ENCODE measurements at regions not wholly inside any gene's neighbourhood (a gene's known extent, or its start where the extent isn't known, plus 50 kb on each side); places are given as distances from the start of the nearest gene placed in this dataset.
"Not testable (repeated sequence)": the region's sequence is repeated elsewhere in the genome, so short reads cannot be mapped to it uniquely, and the experiment has no call there.

DNA sequence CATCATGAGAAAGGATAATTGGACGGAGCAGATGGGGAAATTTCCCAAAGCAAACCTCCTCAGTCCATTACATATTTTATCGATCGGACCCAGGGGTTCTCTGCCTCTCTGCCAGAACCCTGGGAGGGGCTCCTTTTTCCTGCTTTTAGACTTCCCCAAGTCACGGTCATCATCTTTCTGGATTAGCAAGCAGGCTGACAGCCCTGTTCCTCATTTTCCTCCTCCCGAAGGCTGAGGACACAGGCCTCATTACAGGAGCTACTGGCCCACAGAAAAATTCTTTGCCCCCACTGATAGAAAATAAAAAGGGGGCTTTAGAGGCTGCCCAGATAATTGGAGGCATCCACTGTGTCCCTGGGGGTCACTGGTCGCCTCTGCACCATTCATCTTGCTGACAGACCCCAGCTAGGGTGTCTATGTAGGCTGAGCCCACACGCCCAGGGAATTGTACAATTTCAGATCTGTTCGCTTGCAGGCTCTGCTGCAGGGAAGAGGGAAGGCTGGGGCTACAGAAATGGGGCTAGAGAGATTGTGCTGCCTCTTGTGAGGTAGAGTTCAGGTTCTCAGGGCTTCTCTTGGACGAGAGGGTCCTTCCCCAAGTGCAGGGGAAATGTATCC, 125.7 kb upstream of the SDK1 start:
- H3K36me3 Mint-ChIP-seq = peaks cover 2% of the 10 kb centered on the region
- H3K9me3 Mint-ChIP-seq = peaks cover 4% of the 10 kb centered on the region
- peaks cover 15% of the 10 kb centered on the region for H3K27me3 Mint-ChIP-seq
- no peak for ATAC-seq (ENCODE audit: low read depth)
- no peak overlapping the region for H3K27ac Mint-ChIP-seq
- no peak for DNase-seq
- POLR2A ChIA-PET = no interaction called here
- H3K4me1 Mint-ChIP-seq = peaks cover under 1% of the 10 kb centered on the region
- no peak overlapping the region for H3K4me3 Mint-ChIP-seq

GRCh38 chr7:3176112-3177000, 124.7 kb upstream of the SDK1 start:
- Mint-ChIP-seq H3K27me3 (peaks cover 14% of the 10 kb centered on the region), H3K9me3 (peaks cover 4% of the 10 kb centered on the region), H3K27ac (no peak overlapping the region), H3K4me1 (no peaks in the 10 kb centered on the region), H3K4me3 (no peak overlapping the region), H3K36me3 (peaks cover 2% of the 10 kb centered on the region)
- POLR2A ChIA-PET = no interaction called here
- ATAC-seq (ENCODE audit: low read depth) (no peak), DNase-seq (no peak)

- H3K27ac Mint-ChIP-seq = no peak overlapping the region
- ATAC-seq (ENCODE audit: low read depth) (no peak), DNase-seq (no peak)
- peaks cover 14% of the 10 kb centered on the region for H3K27me3 Mint-ChIP-seq
- POLR2A ChIA-PET = no interaction called here
- H3K36me3 Mint-ChIP-seq = no peaks in the 10 kb centered on the region
- no peaks in the 10 kb centered on the region for H3K4me1 Mint-ChIP-seq
- H3K9me3 Mint-ChIP-seq = no peaks in the 10 kb centered on the region
- no peak overlapping the region for H3K4me3 Mint-ChIP-seq
Observed at GRCh38 chr7:3177271-3177670, 123.8 kb upstream of the SDK1 start.

GRCh38 chr7:3179456-3179855, 121.6 kb upstream of the SDK1 start:
- Mint-ChIP-seq H3K27ac (no peak overlapping the region), H3K36me3 (no peaks in the 10 kb centered on the region), H3K4me3 (no peak overlapping the region), H3K9me3 (no peaks in the 10 kb centered on the region), H3K4me1 (no peaks in the 10 kb centered on the region), H3K27me3 (peaks cover 11% of the 10 kb centered on the region)
- POLR2A ChIA-PET = no interaction called here
- DNase-seq = no peak
- ATAC-seq (ENCODE audit: low read depth) = no peak

DNA sequence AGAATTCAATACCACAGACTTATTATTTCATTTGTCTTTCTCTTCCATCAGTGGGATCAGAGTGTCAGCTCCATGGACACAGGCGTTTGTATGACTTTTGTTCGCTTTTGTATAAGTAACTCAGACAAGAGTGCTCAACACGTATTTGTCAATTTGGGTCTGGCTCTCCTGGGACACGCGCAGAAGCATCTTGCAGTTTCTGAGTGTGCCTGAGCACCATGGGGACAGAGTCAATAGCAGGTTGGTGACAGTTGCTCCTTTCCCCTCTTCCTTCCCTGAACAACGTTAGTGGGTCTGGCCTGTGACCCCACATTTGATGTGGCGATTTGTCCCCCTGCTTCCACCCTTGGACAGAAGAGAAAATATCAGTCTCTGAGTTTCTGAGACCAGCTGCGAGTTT, 120.4 kb upstream of the SDK1 start:
- DNase-seq (no peak), ATAC-seq (ENCODE audit: low read depth) (no peak)
- H3K27ac Mint-ChIP-seq = no peak overlapping the region
- no peaks in the 10 kb centered on the region for H3K4me1 Mint-ChIP-seq
- POLR2A ChIA-PET = no interaction called here
- H3K27me3 Mint-ChIP-seq = peaks cover 7% of the 10 kb centered on the region
- H3K9me3 Mint-ChIP-seq = no peaks in the 10 kb centered on the region
- H3K4me3 Mint-ChIP-seq = no peak overlapping the region
- H3K36me3 Mint-ChIP-seq = no peaks in the 10 kb centered on the region

DNA sequence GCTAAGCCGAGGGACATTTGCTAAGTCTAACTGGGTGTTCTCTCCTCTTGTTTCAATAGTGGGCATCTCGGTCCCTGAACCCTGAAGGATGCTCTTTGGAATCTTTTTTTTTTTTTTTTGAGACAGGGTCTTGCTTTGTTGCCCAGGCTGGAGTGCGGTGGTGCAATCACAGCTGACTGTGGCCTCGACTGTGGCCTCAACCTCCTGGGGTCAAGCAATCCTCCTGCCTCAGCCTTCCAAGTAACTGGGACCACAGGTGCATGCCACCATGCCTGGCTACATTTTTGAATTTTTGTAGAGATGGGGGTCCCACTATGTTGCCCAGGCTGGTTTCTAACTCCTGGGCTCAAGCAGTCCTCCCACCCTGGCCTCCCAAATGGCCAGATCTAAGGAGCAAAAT, 119.0 kb upstream of the SDK1 start:
- H3K4me3 Mint-ChIP-seq; H3K36me3 Mint-ChIP-seq; DNase-seq; H3K9me3 Mint-ChIP-seq; H3K27ac Mint-ChIP-seq; ATAC-seq (ENCODE audit: low read depth); POLR2A ChIA-PET; H3K4me1 Mint-ChIP-seq; H3K27me3 Mint-ChIP-seq: not testable (repeated sequence)

GRCh38 chr7:3187444-3188040, 113.5 kb upstream of the SDK1 start:
- Mint-ChIP-seq H3K36me3 (no peaks in the 10 kb centered on the region), H3K4me3 (no peak overlapping the region), H3K4me1 (peaks cover 1% of the 10 kb centered on the region), H3K9me3 (no peaks in the 10 kb centered on the region), H3K27ac (no peak overlapping the region), H3K27me3 (no peaks in the 10 kb centered on the region)
- ATAC-seq (ENCODE audit: low read depth) (no peak), DNase-seq (no peak)
- POLR2A ChIA-PET = no interaction called here

DNA sequence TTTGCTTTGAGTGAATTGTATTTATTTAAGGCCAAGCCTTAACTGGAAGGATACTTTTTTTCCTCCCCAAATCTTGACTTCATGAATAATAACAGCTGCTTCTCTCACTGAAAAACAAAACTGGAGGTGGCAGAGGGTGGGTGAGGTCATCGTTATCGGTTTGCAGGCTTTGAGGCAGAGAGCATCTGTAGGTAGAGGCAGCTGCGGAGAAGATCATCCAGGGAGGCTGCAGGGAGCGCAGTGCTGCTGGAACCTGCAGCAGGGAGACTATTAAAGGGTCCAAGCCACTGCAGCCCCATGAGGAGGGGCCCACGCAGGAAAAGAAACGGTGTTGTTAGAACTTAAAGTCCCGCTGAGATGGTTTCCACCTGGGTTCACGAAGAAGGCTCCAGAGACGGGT, 112.1 kb upstream of the SDK1 start:
- POLR2A ChIA-PET = no interaction called here
- H3K27ac Mint-ChIP-seq = no peak overlapping the region
- no peak overlapping the region for H3K4me3 Mint-ChIP-seq
- no peaks in the 10 kb centered on the region for H3K36me3 Mint-ChIP-seq
- DNase-seq = no peak
- no peak for ATAC-seq (ENCODE audit: low read depth)
- peaks cover 4% of the 10 kb centered on the region for H3K4me1 Mint-ChIP-seq
- peaks cover 1% of the 10 kb centered on the region for H3K27me3 Mint-ChIP-seq
- no peaks in the 10 kb centered on the region for H3K9me3 Mint-ChIP-seq

DNA sequence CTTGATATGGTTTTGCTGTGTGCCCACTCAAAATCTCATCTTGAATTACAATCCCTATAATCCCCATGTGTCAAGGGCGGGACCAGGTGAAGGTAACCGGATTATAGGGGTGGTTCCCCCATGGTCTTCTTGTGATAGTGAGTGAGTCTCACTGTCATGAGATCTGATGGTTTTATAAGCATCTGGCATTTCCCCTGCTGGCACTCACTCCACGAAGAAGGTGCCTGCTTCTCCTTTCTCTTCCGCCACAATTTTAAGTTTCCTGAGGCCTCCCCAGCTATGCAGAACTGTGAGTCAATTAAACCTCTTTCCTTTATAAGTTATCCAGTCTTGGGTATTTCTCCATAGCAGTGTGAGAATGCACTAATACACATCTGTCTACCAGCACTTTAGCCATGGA, 109.5 kb upstream of the SDK1 start:
- DNase-seq (no peak), ATAC-seq (ENCODE audit: low read depth) (no peak)
- peaks cover 1% of the 10 kb centered on the region for H3K27me3 Mint-ChIP-seq
- POLR2A ChIA-PET = no interaction called here
- peaks cover 4% of the 10 kb centered on the region for H3K4me1 Mint-ChIP-seq
- H3K27ac Mint-ChIP-seq = no peak overlapping the region
- H3K36me3 Mint-ChIP-seq = no peaks in the 10 kb centered on the region
- H3K4me3 Mint-ChIP-seq = no peak overlapping the region
- H3K9me3 Mint-ChIP-seq = no peaks in the 10 kb centered on the region

DNA sequence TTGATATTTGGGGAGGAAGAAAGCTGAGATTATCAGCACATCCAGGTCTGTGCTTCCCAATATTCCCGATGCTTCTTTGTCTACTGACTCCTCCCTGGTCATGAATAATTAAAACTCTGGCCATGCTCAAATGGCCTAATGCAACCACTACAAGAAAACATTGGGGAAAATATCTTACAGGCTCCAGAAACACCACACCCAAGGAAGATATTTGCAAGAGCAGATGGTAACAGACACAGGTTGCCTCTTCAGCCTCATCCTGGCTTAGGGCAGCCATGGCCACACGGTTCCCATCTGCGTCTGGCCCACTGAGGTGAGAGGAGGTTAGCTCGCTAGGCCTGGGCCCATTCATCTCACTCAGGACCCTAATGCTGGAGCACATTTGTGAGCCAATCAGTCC, 108.4 kb upstream of the SDK1 start:
- H3K9me3 Mint-ChIP-seq = no peaks in the 10 kb centered on the region
- H3K27ac Mint-ChIP-seq = no peak overlapping the region
- peaks cover 4% of the 10 kb centered on the region for H3K4me1 Mint-ChIP-seq
- POLR2A ChIA-PET = no interaction called here
- H3K36me3 Mint-ChIP-seq = no peaks in the 10 kb centered on the region
- no peak for ATAC-seq (ENCODE audit: low read depth)
- H3K4me3 Mint-ChIP-seq = no peak overlapping the region
- H3K27me3 Mint-ChIP-seq = peaks cover 4% of the 10 kb centered on the region
- no peak for DNase-seq

DNA sequence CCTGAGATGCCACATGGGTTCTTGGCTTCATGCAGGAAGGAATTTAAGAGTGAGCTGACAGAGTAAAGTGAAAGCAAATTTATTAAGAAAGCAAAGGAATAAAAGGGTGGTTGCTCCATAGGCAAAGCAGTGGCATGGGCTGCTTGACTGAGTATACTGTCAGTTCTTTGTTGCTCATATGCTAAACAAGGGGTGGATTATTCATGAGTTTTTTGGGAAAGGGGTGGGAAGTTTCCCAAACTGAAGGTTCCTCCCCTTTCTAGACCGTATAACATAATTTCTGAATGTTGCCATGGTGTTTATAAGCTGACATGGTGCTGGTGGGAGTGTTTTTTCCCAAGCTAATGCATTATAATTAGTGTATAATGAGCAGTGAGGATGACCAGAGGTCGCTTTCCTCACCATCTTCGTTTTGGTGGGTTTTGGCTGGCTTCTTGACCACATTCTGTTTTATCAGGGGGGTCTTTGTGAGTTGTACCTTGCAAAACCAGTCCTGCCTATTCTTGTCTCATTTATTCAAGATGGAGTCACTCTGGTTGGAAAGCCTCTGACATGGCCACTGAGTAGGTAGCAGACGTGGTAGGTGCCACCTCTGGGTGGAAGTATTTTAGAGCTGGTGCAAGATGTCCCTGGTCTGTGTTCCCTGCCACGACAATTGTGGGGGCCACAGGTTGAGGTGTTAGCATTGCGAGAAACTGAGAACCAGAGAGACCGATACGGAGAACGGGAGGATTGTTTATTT, 107.5 kb upstream of the SDK1 start:
- H3K4me3 Mint-ChIP-seq = no peak overlapping the region
- H3K9me3 Mint-ChIP-seq = no peaks in the 10 kb centered on the region
- DNase-seq (no peak), ATAC-seq (ENCODE audit: low read depth) (no peak)
- H3K36me3 Mint-ChIP-seq = no peaks in the 10 kb centered on the region
- H3K4me1 Mint-ChIP-seq = peaks cover 4% of the 10 kb centered on the region
- POLR2A ChIA-PET = no interaction called here
- no peak overlapping the region for H3K27ac Mint-ChIP-seq
- peaks cover 4% of the 10 kb centered on the region for H3K27me3 Mint-ChIP-seq

GRCh38 chr7:3194501-3195141, 106.4 kb upstream of the SDK1 start:
- Mint-ChIP-seq H3K4me3 (no peak overlapping the region), H3K36me3 (no peaks in the 10 kb centered on the region), H3K27me3 (peaks cover 7% of the 10 kb centered on the region), H3K27ac (no peak overlapping the region), H3K9me3 (no peaks in the 10 kb centered on the region), H3K4me1 (peaks cover 4% of the 10 kb centered on the region)
- no peak for ATAC-seq (ENCODE audit: low read depth)
- DNase-seq = no peak
- POLR2A ChIA-PET = no interaction called here

- H3K4me1 Mint-ChIP-seq = peaks cover 4% of the 10 kb centered on the region
- H3K36me3 Mint-ChIP-seq = no peaks in the 10 kb centered on the region
- no peak for DNase-seq
- H3K9me3 Mint-ChIP-seq = no peaks in the 10 kb centered on the region
- POLR2A ChIA-PET = interaction anchor here (0.6 kb wide), 1 partner anchor 798 kb away, joined by 7 read pairs; no protein-coding TSS in a partner anchor
- no peak overlapping the region for H3K27ac Mint-ChIP-seq
- ATAC-seq (ENCODE audit: low read depth) = no peak
- no peak overlapping the region for H3K4me3 Mint-ChIP-seq
- peaks cover 7% of the 10 kb centered on the region for H3K27me3 Mint-ChIP-seq
Observed at GRCh38 chr7:3195160-3195559, 105.9 kb upstream of the SDK1 start.
